GM12891 (cell line): ENCODE measurements at regions not wholly inside any gene's neighbourhood (a gene's known extent, or its start where the extent isn't known, plus 50 kb on each side); places are given as distances from the start of the nearest gene placed in this dataset.

Source experiments
- POLR2A ChIP-seq: IDR thresholded peaks from 2 replicates; pipeline ENCODE4 v1.6.1; 2011; ENCODE audit warnings: low read depth, low read length, control low read depth
- POLR2AphosphoS5 ChIP-seq: IDR thresholded peaks from 2 replicates; pipeline ENCODE4 v1.6.1; 2011; ENCODE audit warnings: low read depth, low read length, control low read depth
- POU2F2 ChIP-seq: IDR thresholded peaks from 2 replicates; pipeline ENCODE4 v1.6.1; 2011; ENCODE audit warnings: low read depth, mild to moderate bottlenecking, control low read depth, low read length, moderate library complexity
- SPI1 ChIP-seq: IDR thresholded peaks from 2 replicates; pipeline ENCODE4 v1.6.1; 2011; ENCODE audit warnings: low read depth, low read length, control low read depth
- TAF1 ChIP-seq: IDR thresholded peaks from 2 replicates; pipeline ENCODE4 v1.6.1; 2011; ENCODE audit warnings: low read depth, low read length, control low read depth

DNA sequence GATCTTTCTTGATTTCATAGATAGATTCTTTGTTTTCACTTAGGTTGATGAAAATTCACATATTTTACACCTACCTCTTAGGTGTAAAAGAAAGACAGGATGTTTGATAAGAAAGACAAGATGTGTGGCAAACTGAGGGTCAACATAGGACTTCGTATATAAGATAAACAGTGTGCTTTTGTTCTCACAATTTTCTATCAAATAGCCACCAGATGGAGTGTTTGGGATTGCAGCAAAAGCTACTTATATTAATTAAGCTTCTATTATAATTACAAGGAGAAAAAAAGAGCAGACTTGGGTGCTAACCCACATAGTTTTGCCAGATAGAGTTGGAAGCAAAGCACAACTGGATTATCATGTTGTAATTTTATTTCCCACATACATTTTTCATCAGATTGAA lies 232.9 kb downstream of the CDH7 start:
- TF ChIP-seq SPI1: no peak
- TF ChIP-seq POLR2A: no peak
- no peak for TF ChIP-seq POLR2AphosphoS5
- TF ChIP-seq POU2F2: no peak
- TF ChIP-seq TAF1: no peak
